Stimulated activated effector memory CD8-positive, alpha-beta T cell treated with anti-CD3 and anti-CD28 coated beads, Interleukin-12 subunit alpha, Interleukin-12 subunit beta, amount 100 ng/mL, for 72 hours (primary cell): ENCODE measurements at regions not wholly inside any gene's neighbourhood (a gene's known extent, or its start where the extent isn't known, plus 50 kb on each side); places are given as distances from the start of the nearest gene placed in this dataset.
"Not testable (repeated sequence)": the region's sequence is repeated elsewhere in the genome, so short reads cannot be mapped to it uniquely, and the experiment has no call there.

ENCODE experiments used
- ATAC-seq: fragments of 150-1000 bp; cut with Tn5 transposase; 2 replicates; pipeline ENCODE4 v1.10.0; 2021
- DNase-seq, 2 donors: peaks; one replicate each; pipeline ENCODE4 v3.0.0; 2021 to 2022; ENCODE audit warnings: low spot score in 2 of 2
- H3K27ac Mint-ChIP-seq: one replicate; pipeline ENCODE4 v1.8.0; 2022; ENCODE audit warnings: mild to moderate bottlenecking, mixed read lengths
- H3K36me3 Mint-ChIP-seq: one replicate; pipeline ENCODE4 v1.8.0; 2022; ENCODE audit warnings: mild to moderate bottlenecking, mixed read lengths
- H3K4me1 Mint-ChIP-seq: one replicate; pipeline ENCODE4 v1.8.0; 2022; ENCODE audit warnings: mixed read lengths
- H3K4me3 Mint-ChIP-seq: one replicate; pipeline ENCODE4 v1.8.0; 2022; ENCODE audit warnings: mild to moderate bottlenecking, mixed read lengths
- H3K9me3 Mint-ChIP-seq: one replicate; pipeline ENCODE4 v1.8.0; 2022; ENCODE audit warnings: mixed read lengths

DNA sequence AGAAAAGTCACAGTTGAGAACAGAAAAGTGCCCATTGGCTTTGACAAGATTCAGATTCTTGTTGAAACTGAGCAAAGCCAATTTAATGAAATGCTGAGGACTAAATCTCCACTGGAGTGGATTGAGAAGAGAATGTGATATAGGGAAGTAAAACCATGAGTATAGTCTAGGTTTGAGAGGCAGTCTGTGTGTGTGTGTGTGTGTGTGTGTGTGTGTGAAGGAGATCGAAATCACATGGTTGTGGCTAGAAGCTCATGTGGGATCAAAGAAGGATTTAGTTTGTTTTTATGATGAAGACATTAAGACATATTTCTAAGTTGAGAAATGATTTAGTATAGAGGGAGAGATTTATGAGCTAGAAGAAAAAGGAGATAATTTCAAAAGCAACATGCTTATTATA lies 275.7 kb upstream of the DAB2 start:
- ATAC-seq (no peak), DNase-seq (no peak)
- no peaks in the 10 kb centered on the region for H3K36me3 Mint-ChIP-seq
- H3K4me1 Mint-ChIP-seq, result no peaks in the 10 kb centered on the region
- H3K4me3 Mint-ChIP-seq, result no peak overlapping the region
- no peak overlapping the region for H3K27ac Mint-ChIP-seq
- H3K9me3 Mint-ChIP-seq, result no peaks in the 10 kb centered on the region

GRCh38 chr5:39698838-39699560 lies 274.2 kb upstream of the DAB2 start:
- DNase-seq (no peak), ATAC-seq (no peak)
- no peaks in the 10 kb centered on the region for H3K4me1 Mint-ChIP-seq
- H3K9me3 Mint-ChIP-seq, result no peaks in the 10 kb centered on the region
- no peak overlapping the region for H3K4me3 Mint-ChIP-seq
- H3K36me3 Mint-ChIP-seq, result no peaks in the 10 kb centered on the region
- no peak overlapping the region for H3K27ac Mint-ChIP-seq

DNA sequence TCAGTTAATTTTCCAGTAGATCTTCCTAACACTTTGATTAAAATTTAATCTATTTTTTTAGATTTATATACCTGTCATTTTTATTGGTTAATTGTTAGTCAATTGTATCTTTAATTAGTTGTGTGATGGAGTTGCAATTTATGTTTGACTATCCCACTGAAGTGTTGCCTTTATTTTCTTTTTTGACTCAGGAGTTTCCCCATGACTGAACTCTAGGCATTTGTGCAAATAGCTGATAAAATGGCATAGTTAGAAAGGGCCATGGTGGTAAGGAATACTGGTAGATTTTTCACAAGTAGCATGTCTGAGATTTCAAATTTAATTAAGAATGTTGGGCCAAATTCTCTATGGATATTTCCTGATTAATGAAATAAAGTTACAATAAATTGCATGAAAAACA lies 273.1 kb upstream of the DAB2 start:
- ATAC-seq, result no peak
- Mint-ChIP-seq H3K9me3 (no peaks in the 10 kb centered on the region), H3K27ac (no peak overlapping the region), H3K4me3 (no peak overlapping the region), H3K36me3 (no peaks in the 10 kb centered on the region), H3K4me1 (no peaks in the 10 kb centered on the region)
- DNase-seq, result no peak

DNA sequence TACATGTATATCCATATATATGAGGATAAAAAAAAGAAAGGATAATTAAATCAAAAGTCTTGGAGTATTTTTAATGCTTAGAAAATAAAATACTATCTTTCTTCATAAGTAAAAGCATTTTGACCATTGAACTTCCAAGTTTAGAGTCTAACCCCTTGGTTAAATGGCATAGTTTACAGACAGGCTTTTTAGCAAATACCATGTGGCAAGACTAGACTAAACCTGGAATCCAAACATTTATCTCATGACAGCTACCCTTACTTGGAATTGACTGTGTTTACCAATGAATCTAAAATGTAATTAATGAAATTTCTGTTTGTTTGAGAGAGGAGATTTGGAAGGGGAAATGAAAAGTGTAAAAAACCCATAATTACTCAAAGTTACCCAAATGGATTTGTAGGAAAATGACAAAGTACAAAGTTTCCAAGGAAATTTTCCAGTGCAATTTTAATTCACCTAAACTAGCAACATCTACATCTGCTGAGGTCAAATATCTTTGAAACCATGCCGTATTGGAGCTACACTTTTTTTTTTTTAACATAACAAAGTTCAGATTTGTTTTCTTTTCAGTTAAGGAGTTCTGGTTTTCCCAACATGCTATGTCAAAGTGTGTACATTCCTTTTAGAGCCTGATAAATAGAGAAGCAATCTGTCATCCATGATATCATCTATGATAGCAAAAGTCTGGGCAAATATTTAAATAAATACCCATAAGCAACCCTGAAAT lies 272.1 kb upstream of the DAB2 start:
- no peak for DNase-seq
- Mint-ChIP-seq H3K4me1 (no peaks in the 10 kb centered on the region), H3K36me3 (no peaks in the 10 kb centered on the region), H3K4me3 (no peak overlapping the region), H3K27ac (no peak overlapping the region), H3K9me3 (no peaks in the 10 kb centered on the region)
- ATAC-seq, result no peak

GRCh38 chr5:39691993-39692392 lies 267.2 kb upstream of the DAB2 start:
- no peaks in the 10 kb centered on the region for H3K4me1 Mint-ChIP-seq

DNA sequence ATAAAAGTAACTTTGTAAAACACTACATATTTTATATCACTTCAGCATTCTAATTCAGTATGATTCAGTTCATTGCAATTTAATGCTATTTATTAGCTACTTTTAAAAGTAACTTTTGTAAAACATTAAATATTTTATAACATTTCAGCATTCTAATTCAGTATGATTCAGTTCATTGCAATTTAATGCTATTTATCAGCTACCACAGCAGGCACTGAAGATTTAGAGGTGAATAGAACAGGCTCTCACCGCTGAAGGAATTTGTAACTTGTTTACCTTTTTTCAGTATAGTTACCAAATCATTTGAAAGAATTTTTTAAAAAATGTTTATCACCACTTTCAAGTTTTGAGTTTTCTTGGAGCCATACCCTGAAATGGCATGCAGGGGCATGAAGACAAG lies 266.4 kb upstream of the DAB2 start:
- Mint-ChIP-seq H3K9me3 (no peaks in the 10 kb centered on the region), H3K27ac (no peak overlapping the region), H3K4me3 (no peak overlapping the region), H3K36me3 (no peaks in the 10 kb centered on the region), H3K4me1 (no peaks in the 10 kb centered on the region)
- ATAC-seq (no peak), DNase-seq (no peak)

More at GRCh38 chr5:39691993-39692392, 267.2 kb upstream of the DAB2 start:
- Mint-ChIP-seq H3K4me3 (no peak overlapping the region), H3K27ac (no peak overlapping the region), H3K36me3 (no peaks in the 10 kb centered on the region), H3K9me3 (no peaks in the 10 kb centered on the region)
- no peak for ATAC-seq
- no peak for DNase-seq

DNA sequence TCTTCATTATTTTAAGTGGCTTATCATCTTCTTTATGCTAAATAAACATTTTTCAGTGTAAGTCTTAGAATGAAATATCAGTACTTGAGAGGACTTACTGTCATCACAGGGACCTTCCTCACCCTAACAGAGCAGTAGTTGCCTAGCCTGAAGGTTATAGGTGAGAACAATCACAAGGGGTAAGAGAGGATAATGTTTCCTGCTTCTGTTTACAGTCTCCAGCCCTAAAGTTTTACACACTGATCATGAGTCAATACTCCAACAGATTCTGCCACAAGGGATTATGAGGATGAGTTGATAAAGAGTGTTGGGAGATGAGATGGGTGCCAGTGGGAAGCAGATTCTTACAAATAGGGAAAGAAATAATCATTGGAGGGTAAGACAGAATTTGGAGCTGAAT lies 265.1 kb upstream of the DAB2 start:
- no peak overlapping the region for H3K4me3 Mint-ChIP-seq
- no peaks in the 10 kb centered on the region for H3K36me3 Mint-ChIP-seq
- DNase-seq (no peak), ATAC-seq (no peak)
- H3K4me1 Mint-ChIP-seq, result no peaks in the 10 kb centered on the region
- no peaks in the 10 kb centered on the region for H3K9me3 Mint-ChIP-seq
- no peak overlapping the region for H3K27ac Mint-ChIP-seq

GRCh38 chr5:39687924-39688323 lies 263.1 kb upstream of the DAB2 start:
- ATAC-seq, H3K4me3 Mint-ChIP-seq, H3K9me3 Mint-ChIP-seq, DNase-seq, H3K27ac Mint-ChIP-seq, H3K4me1 Mint-ChIP-seq, H3K36me3 Mint-ChIP-seq: not testable (repeated sequence)

DNA sequence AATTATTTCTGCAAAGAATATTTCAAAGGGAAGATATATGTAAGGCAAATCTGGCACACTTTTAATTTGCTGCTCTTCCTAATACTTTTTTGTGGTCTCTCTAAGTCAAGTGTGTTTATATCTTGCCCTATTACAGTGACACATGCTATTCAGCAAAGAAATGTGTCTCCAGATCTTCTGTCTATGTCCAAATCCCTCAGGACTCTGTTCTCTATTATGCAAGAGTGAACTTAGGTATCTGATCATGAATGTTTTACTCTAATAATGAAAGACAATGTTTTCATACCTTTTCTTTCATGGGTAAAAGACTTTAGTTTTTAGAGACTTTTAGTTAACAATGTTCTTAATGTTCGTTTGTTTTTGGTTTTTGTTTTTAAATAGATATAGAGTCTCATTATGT lies 255.4 kb upstream of the DAB2 start:
- Mint-ChIP-seq H3K4me1 (no peaks in the 10 kb centered on the region), H3K27ac (no peak overlapping the region)

GRCh38 chr5:39678534-39678933 lies 253.8 kb upstream of the DAB2 start:
- DNase-seq (no peak), ATAC-seq (no peak)
- Mint-ChIP-seq H3K36me3 (no peaks in the 10 kb centered on the region), H3K27ac (no peak overlapping the region), H3K9me3 (no peaks in the 10 kb centered on the region), H3K4me1 (no peaks in the 10 kb centered on the region), H3K4me3 (no peak overlapping the region)

More for the DNA sequence above, 255.4 kb upstream of the DAB2 start:
- ATAC-seq, result no peak
- Mint-ChIP-seq H3K36me3 (no peaks in the 10 kb centered on the region), H3K9me3 (no peaks in the 10 kb centered on the region), H3K4me3 (no peak overlapping the region)
- no peak for DNase-seq

- H3K4me1 Mint-ChIP-seq, result no peaks in the 10 kb centered on the region
- H3K27ac Mint-ChIP-seq, result no peak overlapping the region
- H3K36me3 Mint-ChIP-seq, result no peaks in the 10 kb centered on the region
- H3K4me3 Mint-ChIP-seq, result no peak overlapping the region
- DNase-seq, result no peak
- no peak for ATAC-seq
- no peaks in the 10 kb centered on the region for H3K9me3 Mint-ChIP-seq
Measured at GRCh38 chr5:39675676-39676075, 250.9 kb upstream of the DAB2 start.

GRCh38 chr5:39674209-39675082 lies 249.7 kb upstream of the DAB2 start:
- no peak overlapping the region for H3K4me3 Mint-ChIP-seq
- H3K9me3 Mint-ChIP-seq, result no peaks in the 10 kb centered on the region
- ATAC-seq (no peak), DNase-seq (no peak)
- no peak overlapping the region for H3K27ac Mint-ChIP-seq
- H3K4me1 Mint-ChIP-seq, result no peaks in the 10 kb centered on the region
- H3K36me3 Mint-ChIP-seq, result no peaks in the 10 kb centered on the region

DNA sequence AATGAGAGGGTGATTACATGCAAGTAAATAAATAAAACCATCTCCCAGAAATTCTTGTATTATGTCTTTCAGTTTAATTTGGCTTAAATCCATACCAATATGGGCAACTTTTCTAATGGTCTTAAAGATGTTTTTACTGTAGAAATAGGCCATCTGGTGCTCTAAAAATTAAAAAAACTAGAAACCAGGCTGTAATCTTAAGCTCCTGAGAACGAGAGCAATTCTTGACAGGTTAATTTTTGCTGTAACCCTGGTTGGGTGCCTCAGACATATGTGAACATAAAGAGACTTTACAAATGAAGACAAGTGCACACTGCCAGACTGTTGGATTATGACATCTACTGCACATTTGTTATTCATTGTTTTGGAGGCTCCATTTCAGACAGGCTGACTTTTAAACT lies 246.8 kb upstream of the DAB2 start:
- H3K36me3 Mint-ChIP-seq, result no peaks in the 10 kb centered on the region
- no peak overlapping the region for H3K4me3 Mint-ChIP-seq
- no peak overlapping the region for H3K27ac Mint-ChIP-seq
- H3K9me3 Mint-ChIP-seq, result no peaks in the 10 kb centered on the region
- no peak for ATAC-seq
- H3K4me1 Mint-ChIP-seq, result no peaks in the 10 kb centered on the region
- no peak for DNase-seq

- DNase-seq (no peak), ATAC-seq (no peak)
- Mint-ChIP-seq H3K4me3 (no peak overlapping the region), H3K36me3 (no peaks in the 10 kb centered on the region), H3K27ac (no peak overlapping the region), H3K9me3 (no peaks in the 10 kb centered on the region), H3K4me1 (no peaks in the 10 kb centered on the region)
Measured at GRCh38 chr5:39670955-39671354, 246.2 kb upstream of the DAB2 start.

DNA sequence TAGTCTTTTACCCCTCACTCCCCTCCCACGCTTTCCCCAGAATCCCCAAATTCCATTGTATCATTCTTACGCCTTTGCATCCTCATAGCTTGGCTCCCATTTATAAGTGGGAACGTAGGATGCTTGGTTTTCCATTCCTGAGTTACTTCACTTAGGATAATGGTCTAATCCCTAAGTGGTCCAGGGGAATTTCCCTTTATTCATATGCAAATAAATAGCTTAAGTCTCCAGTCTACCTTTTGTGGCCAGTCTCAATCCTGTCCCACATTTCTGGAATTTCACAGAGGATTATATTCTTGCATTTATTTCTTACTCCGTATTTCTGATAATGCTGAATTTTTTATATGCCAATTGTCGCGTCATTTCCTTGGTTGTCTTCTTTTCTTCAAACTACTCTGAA lies 245.6 kb upstream of the DAB2 start:
- H3K27ac Mint-ChIP-seq, result no peak overlapping the region
- H3K4me1 Mint-ChIP-seq, result no peaks in the 10 kb centered on the region
- ATAC-seq (no peak), DNase-seq (no peak)
- no peaks in the 10 kb centered on the region for H3K36me3 Mint-ChIP-seq
- H3K4me3 Mint-ChIP-seq, result no peak overlapping the region
- no peaks in the 10 kb centered on the region for H3K9me3 Mint-ChIP-seq
